Hematopoietic multipotent progenitor cell treated with erythropoietin and hydrocortisone succinate and interleukin-3 and kit ligand, for 4 days (in vitro differentiated cells): ENCODE measurements at regions not wholly inside any gene's neighbourhood (a gene's known extent, or its start where the extent isn't known, plus 50 kb on each side); places are given as distances from the start of the nearest gene placed in this dataset.
"Not testable (repeated sequence)": the region's sequence is repeated elsewhere in the genome, so short reads cannot be mapped to it uniquely, and the experiment has no call there.

Source experiments
- DNase-seq: peaks from one replicate; pipeline ENCODE4 v3.0.0-alpha.2; 2015

- DNase-seq: no peak
These were observed 193.7 kb upstream of the FLRT2 start for GRCh38 chr14:85336257-85336656.

GRCh38 chr14:85336817-85337216 lies 193.1 kb upstream of the FLRT2 start:
- no peak for DNase-seq

GRCh38 chr14:85338895-85339294 lies 191.0 kb upstream of the FLRT2 start:
- DNase-seq: no peak

- DNase-seq: no peak
These were observed 186.9 kb upstream of the FLRT2 start for GRCh38 chr14:85342858-85343607.

- no peak for DNase-seq
These were observed 185.8 kb upstream of the FLRT2 start for GRCh38 chr14:85344171-85344570.

GRCh38 chr14:85344847-85345570 lies 184.9 kb upstream of the FLRT2 start:
- DNase-seq: no peak

GRCh38 chr14:85350667-85351066 lies 179.3 kb upstream of the FLRT2 start:
- no peak for DNase-seq

GRCh38 chr14:85352588-85352987 lies 177.4 kb upstream of the FLRT2 start:
- DNase-seq: not testable (repeated sequence)

GRCh38 chr14:85357120-85357519 lies 172.8 kb upstream of the FLRT2 start:
- DNase-seq: no peak

- no peak for DNase-seq
These were observed 171.7 kb upstream of the FLRT2 start for GRCh38 chr14:85358136-85358785.

GRCh38 chr14:85359505-85359904 lies 170.4 kb upstream of the FLRT2 start:
- no peak for DNase-seq

GRCh38 chr14:85363358-85363757 lies 166.6 kb upstream of the FLRT2 start:
- no peak for DNase-seq

- no peak for DNase-seq
These were observed 163.7 kb upstream of the FLRT2 start for GRCh38 chr14:85366226-85366625.

- no peak for DNase-seq
These were observed 149.1 kb upstream of the FLRT2 start for GRCh38 chr14:85380881-85381280.

GRCh38 chr14:85382341-85382740 lies 147.6 kb upstream of the FLRT2 start:
- DNase-seq: no peak

- no peak for DNase-seq
These were observed 142.8 kb upstream of the FLRT2 start for GRCh38 chr14:85387181-85387580.

- DNase-seq: no peak
These were observed 139.7 kb upstream of the FLRT2 start for GRCh38 chr14:85390236-85390635.

- DNase-seq: no peak
These were observed 138.5 kb upstream of the FLRT2 start for GRCh38 chr14:85391455-85391854.

- no peak for DNase-seq
These were observed 138.1 kb upstream of the FLRT2 start for GRCh38 chr14:85391892-85392291.

- DNase-seq: no peak
These were observed 130.8 kb upstream of the FLRT2 start for GRCh38 chr14:85399186-85399585.

- DNase-seq: no peak
These were observed 129.3 kb upstream of the FLRT2 start for GRCh38 chr14:85400678-85401077.

- DNase-seq: no peak
These were observed 128.6 kb upstream of the FLRT2 start for GRCh38 chr14:85401384-85401783.

GRCh38 chr14:85402569-85403162 lies 127.3 kb upstream of the FLRT2 start:
- no peak for DNase-seq
